ENCODE measurements at regions not wholly inside any gene's neighbourhood (a gene's known extent, or its start where the extent isn't known, plus 50 kb on each side); places are given as distances from the start of the nearest gene placed in this dataset.
A peak's percentile ranks its signal among the peaks of the same experiment; 100 is the strongest.
"Not testable (repeated sequence)": the region's sequence is repeated elsewhere in the genome, so short reads cannot be mapped to it uniquely, and the experiment has no call there.

GRCh38 chr1:206280683-206281082 is 77.3 kb downstream of the SRGAP2 start:
- ATAC-seq; H3K27me3 ChIP-seq (ENCODE audit: control insufficient read depth, insufficient read depth, low read length); BruUV-seq (replicated peaks); H3K4me1 ChIP-seq (ENCODE audit: control insufficient read depth, insufficient read depth, low read length); DNase-seq (ENCODE audit: low read depth, low spot score); POLR2A ChIA-PET; intact Hi-C loops (cut with micrococcal nuclease; ENCODE audit: unreplicated experiment); H3K9me3 ChIP-seq (ENCODE audit: control insufficient read depth, insufficient read depth, low read depth, low read length); H3K4me3 ChIP-seq (ENCODE audit: low read depth in 2 of 2, low read length in 2 of 2); CTCF ChIA-PET; in situ Hi-C loops (cut with HindIII; ENCODE audit: low pct_unique_long_range_greater_than_20kb, low sequenced_read_pairs); H3K36me3 ChIP-seq (ENCODE audit: control insufficient read depth, insufficient read depth, low read length); H3K27ac ChIP-seq (ENCODE audit: low read length): not testable (repeated sequence)

DNA sequence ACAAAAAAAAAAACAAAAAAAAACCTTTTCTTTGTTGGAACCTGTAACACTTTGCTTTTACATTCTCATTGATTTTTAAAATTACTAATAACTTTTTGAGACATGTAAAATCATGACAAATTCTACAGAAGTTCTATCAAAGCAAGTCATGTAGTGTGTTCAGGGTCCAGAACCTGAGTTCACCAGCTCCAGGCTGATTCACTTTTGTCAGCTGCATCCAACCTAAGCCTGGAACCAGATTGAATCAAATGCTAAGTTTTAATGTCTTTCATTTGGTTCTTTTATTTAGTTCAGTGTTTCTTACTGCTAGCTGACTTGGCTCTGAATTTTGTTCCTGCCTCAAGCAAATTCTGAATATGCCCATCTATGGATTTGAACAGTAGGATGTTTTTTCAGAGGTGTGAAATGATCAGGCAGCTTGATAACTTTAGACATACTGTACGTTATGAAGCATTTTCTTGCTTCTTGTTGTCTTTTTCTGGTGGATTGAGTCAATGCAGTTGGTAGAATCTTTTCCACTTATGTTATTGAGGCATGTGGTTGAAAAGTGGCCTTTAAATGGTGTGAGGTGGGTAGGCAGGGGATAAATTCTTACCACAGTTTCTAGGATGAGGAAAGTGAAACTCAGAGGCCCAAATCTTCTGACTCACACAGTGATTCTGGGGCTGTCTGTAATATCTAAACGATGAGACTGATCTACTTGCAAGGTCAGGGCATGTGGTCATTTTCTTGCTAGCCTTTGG is 78.7 kb downstream of the SRGAP2 start:
- H3K36me3 ChIP-seq (ENCODE audit: control insufficient read depth, insufficient read depth, low read length); intact Hi-C loops (cut with micrococcal nuclease; ENCODE audit: unreplicated experiment); CTCF ChIA-PET; H3K4me3 ChIP-seq (ENCODE audit: low read depth in 2 of 2, low read length in 2 of 2); H3K27me3 ChIP-seq (ENCODE audit: control insufficient read depth, insufficient read depth, low read length); H3K27ac ChIP-seq (ENCODE audit: low read length); H3K4me1 ChIP-seq (ENCODE audit: control insufficient read depth, insufficient read depth, low read length); DNase-seq (ENCODE audit: low read depth, low spot score); POLR2A ChIA-PET; BruUV-seq (replicated peaks); H3K9me3 ChIP-seq (ENCODE audit: control insufficient read depth, insufficient read depth, low read depth, low read length); in situ Hi-C loops (cut with HindIII; ENCODE audit: low pct_unique_long_range_greater_than_20kb, low sequenced_read_pairs): not testable (repeated sequence)
- peak; percentile 78 for ATAC-seq

GRCh38 chr1:206285024-206285960 is 82.0 kb downstream of the SRGAP2 start:
- intact Hi-C loops (cut with micrococcal nuclease; ENCODE audit: unreplicated experiment); H3K36me3 ChIP-seq (ENCODE audit: control insufficient read depth, insufficient read depth, low read length); CTCF ChIA-PET; in situ Hi-C loops (cut with HindIII; ENCODE audit: low pct_unique_long_range_greater_than_20kb, low sequenced_read_pairs); DNase-seq (ENCODE audit: low read depth, low spot score); H3K27me3 ChIP-seq (ENCODE audit: control insufficient read depth, insufficient read depth, low read length); POLR2A ChIA-PET; ATAC-seq; H3K27ac ChIP-seq (ENCODE audit: low read length); H3K9me3 ChIP-seq (ENCODE audit: control insufficient read depth, insufficient read depth, low read depth, low read length); H3K4me1 ChIP-seq (ENCODE audit: control insufficient read depth, insufficient read depth, low read length); BruUV-seq (replicated peaks); H3K4me3 ChIP-seq (ENCODE audit: low read depth in 2 of 2, low read length in 2 of 2): not testable (repeated sequence)

GRCh38 chr1:206287759-206288158 is 84.4 kb downstream of the SRGAP2 start:
- H3K9me3 ChIP-seq (ENCODE audit: control insufficient read depth, insufficient read depth, low read depth, low read length); DNase-seq (ENCODE audit: low read depth, low spot score); BruUV-seq (replicated peaks); H3K4me3 ChIP-seq (ENCODE audit: low read depth in 2 of 2, low read length in 2 of 2); CTCF ChIA-PET; H3K27me3 ChIP-seq (ENCODE audit: control insufficient read depth, insufficient read depth, low read length); H3K36me3 ChIP-seq (ENCODE audit: control insufficient read depth, insufficient read depth, low read length); H3K27ac ChIP-seq (ENCODE audit: low read length); ATAC-seq; intact Hi-C loops (cut with micrococcal nuclease; ENCODE audit: unreplicated experiment); in situ Hi-C loops (cut with HindIII; ENCODE audit: low pct_unique_long_range_greater_than_20kb, low sequenced_read_pairs); POLR2A ChIA-PET; H3K4me1 ChIP-seq (ENCODE audit: control insufficient read depth, insufficient read depth, low read length): not testable (repeated sequence)

- H3K27me3 ChIP-seq (ENCODE audit: control insufficient read depth, insufficient read depth, low read length); H3K36me3 ChIP-seq (ENCODE audit: control insufficient read depth, insufficient read depth, low read length); DNase-seq (ENCODE audit: low read depth, low spot score); H3K4me3 ChIP-seq (ENCODE audit: low read depth in 2 of 2, low read length in 2 of 2); intact Hi-C loops (cut with micrococcal nuclease; ENCODE audit: unreplicated experiment); H3K27ac ChIP-seq (ENCODE audit: low read length); POLR2A ChIA-PET; in situ Hi-C loops (cut with HindIII; ENCODE audit: low pct_unique_long_range_greater_than_20kb, low sequenced_read_pairs); CTCF ChIA-PET; BruUV-seq (replicated peaks); ATAC-seq; H3K4me1 ChIP-seq (ENCODE audit: control insufficient read depth, insufficient read depth, low read length); H3K9me3 ChIP-seq (ENCODE audit: control insufficient read depth, insufficient read depth, low read depth, low read length): not testable (repeated sequence)
These were observed 85.1 kb downstream of the SRGAP2 start for GRCh38 chr1:206288453-206288852.

DNA sequence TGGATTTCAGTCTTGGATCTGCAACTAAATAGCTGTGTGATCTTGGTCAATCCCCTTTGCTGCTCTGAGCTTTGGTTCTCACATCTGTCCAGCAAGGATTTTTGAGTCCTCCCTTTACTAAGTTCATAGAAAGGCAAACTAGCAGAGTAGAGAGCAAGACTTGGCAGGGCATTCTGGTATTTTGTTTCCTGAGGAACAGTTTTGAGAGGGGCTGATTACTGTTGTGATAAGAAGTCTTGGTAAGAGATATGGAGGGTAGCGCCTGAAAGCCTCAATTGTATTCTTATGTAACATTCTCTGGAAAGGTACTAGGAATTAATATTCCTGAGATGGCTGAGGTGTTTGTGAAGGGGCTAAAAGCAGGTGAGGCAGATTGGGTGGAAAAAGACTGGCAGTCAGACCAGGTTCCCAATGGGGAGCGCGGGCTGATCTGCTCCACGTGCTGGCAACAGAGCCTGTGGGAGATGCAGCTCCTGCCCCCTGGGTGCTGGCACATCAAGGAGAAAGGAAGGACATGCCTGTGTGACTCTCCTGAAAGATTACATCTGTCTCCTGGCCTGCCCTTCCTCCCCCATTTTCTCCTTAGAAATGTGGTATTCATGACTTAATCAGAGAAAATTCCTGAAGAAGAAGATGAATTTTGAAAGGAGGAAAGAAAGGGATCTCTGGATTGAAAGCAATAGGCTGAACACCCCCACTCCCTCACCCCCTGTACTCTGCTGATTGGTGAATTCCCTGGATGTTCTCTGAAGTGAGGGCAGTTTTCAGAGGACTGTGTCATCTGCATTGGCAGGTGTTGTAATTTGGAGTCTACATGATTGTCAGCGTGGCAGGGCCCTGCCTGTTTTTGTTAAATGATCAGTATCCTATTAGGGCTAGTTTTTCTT is 94.0 kb downstream of the SRGAP2 start:
- H3K27ac ChIP-seq (ENCODE audit: low read length): not testable (repeated sequence)

GRCh38 chr1:206298032-206298392 is 94.7 kb downstream of the SRGAP2 start:
- H3K4me3 ChIP-seq (ENCODE audit: low read depth in 2 of 2, low read length in 2 of 2); H3K9me3 ChIP-seq (ENCODE audit: control insufficient read depth, insufficient read depth, low read depth, low read length); POLR2A ChIA-PET; H3K36me3 ChIP-seq (ENCODE audit: control insufficient read depth, insufficient read depth, low read length); CTCF ChIA-PET; H3K27me3 ChIP-seq (ENCODE audit: control insufficient read depth, insufficient read depth, low read length); in situ Hi-C loops (cut with HindIII; ENCODE audit: low pct_unique_long_range_greater_than_20kb, low sequenced_read_pairs); ATAC-seq; BruUV-seq (replicated peaks); intact Hi-C loops (cut with micrococcal nuclease; ENCODE audit: unreplicated experiment); H3K4me1 ChIP-seq (ENCODE audit: control insufficient read depth, insufficient read depth, low read length); H3K27ac ChIP-seq (ENCODE audit: low read length); DNase-seq (ENCODE audit: low read depth, low spot score): not testable (repeated sequence)

More for the DNA sequence above, 94.0 kb downstream of the SRGAP2 start:
- DNase-seq (ENCODE audit: low read depth, low spot score); in situ Hi-C loops (cut with HindIII; ENCODE audit: low pct_unique_long_range_greater_than_20kb, low sequenced_read_pairs); H3K36me3 ChIP-seq (ENCODE audit: control insufficient read depth, insufficient read depth, low read length); CTCF ChIA-PET; ATAC-seq; BruUV-seq (replicated peaks); H3K4me1 ChIP-seq (ENCODE audit: control insufficient read depth, insufficient read depth, low read length); intact Hi-C loops (cut with micrococcal nuclease; ENCODE audit: unreplicated experiment); H3K9me3 ChIP-seq (ENCODE audit: control insufficient read depth, insufficient read depth, low read depth, low read length); H3K27me3 ChIP-seq (ENCODE audit: control insufficient read depth, insufficient read depth, low read length); H3K4me3 ChIP-seq (ENCODE audit: low read depth in 2 of 2, low read length in 2 of 2); POLR2A ChIA-PET: not testable (repeated sequence)

Measured in Panc1 (cell line).